OCI-LY1 (cell line): ENCODE measurements at regions not wholly inside any gene's neighbourhood (a gene's known extent, or its start where the extent isn't known, plus 50 kb on each side); places are given as distances from the start of the nearest gene placed in this dataset.

Experiments
- H2AFZ ChIP-seq: fragments of 200-600 bp; sonication (generic), shearing (Covaris generic); 2 replicates; pipeline ENCODE4 v1.6.0; 2014; ENCODE audit warnings: antibody characterized with exemption, mild to moderate bottlenecking, low read length
- H3F3A ChIP-seq: fragments of 200-600 bp; sonication (generic), shearing (Covaris generic); 2 replicates; pipeline ENCODE4 v1.6.0; 2014; ENCODE audit warnings: mild to moderate bottlenecking, antibody characterized with exemption, low read length, moderate library complexity; ENCODE audit not compliant: insufficient read depth
- H3K27ac ChIP-seq: fragments of 200-600 bp; sonication (generic); 2 replicates; pipeline ENCODE4 v1.5.1; 2014; ENCODE audit warnings: low read length, mixed run types, mild to moderate bottlenecking, low read depth; ENCODE audit not compliant: poor library complexity, severe bottlenecking
- H3K27me3 ChIP-seq: fragments of 200-600 bp; sonication (generic); 2 replicates; pipeline ENCODE4 v1.6.0; 2014; ENCODE audit warnings: antibody characterized with exemption, mild to moderate bottlenecking, low read length, moderate library complexity; ENCODE audit not compliant: insufficient read depth
- H3K36me3 ChIP-seq: fragments of 200-600 bp; sonication (generic); 2 replicates; pipeline ENCODE4 v1.6.1; 2014; ENCODE audit warnings: mild to moderate bottlenecking, antibody characterized with exemption, low read length, moderate library complexity, mixed read lengths; ENCODE audit not compliant: insufficient read depth
- H3K4me1 ChIP-seq: fragments of 200-600 bp; sonication (generic); 2 replicates; pipeline ENCODE4 v1.5.1; 2014; ENCODE audit warnings: mild to moderate bottlenecking, low read length, moderate library complexity; ENCODE audit not compliant: insufficient read depth, severe bottlenecking
- H3K4me2 ChIP-seq: fragments of 200-600 bp; sonication (generic), shearing (Covaris generic); 2 replicates; pipeline ENCODE4 v1.6.1; 2014; ENCODE audit warnings: low read length
- H3K4me3 ChIP-seq: fragments of 200-600 bp; sonication (generic); 2 replicates; pipeline ENCODE4 v1.5.1; 2014; ENCODE audit warnings: low read length, low read depth, mild to moderate bottlenecking, mixed read lengths; ENCODE audit not compliant: poor library complexity, severe bottlenecking
- H3K79me2 ChIP-seq: fragments of 200-600 bp; shearing (Covaris generic); 2 replicates; pipeline ENCODE4 v1.6.1; 2016; ENCODE audit warnings: mixed run types, low read length, mixed read lengths; ENCODE audit not compliant: insufficient read depth
- H3K9ac ChIP-seq: fragments of 200-600 bp; sonication (generic), shearing (Covaris generic); 2 replicates; pipeline ENCODE4 v1.6.1; 2014; ENCODE audit warnings: mild to moderate bottlenecking, low read length, mixed read lengths
- H3K9me2 ChIP-seq: fragments of 200-600 bp; sonication (generic), shearing (Covaris generic); 2 replicates; pipeline ENCODE4 v1.6.1; 2014; ENCODE audit warnings: low read depth, mild to moderate bottlenecking, low read length, mixed read lengths
- H3K9me3 ChIP-seq: fragments of 200-600 bp; shearing (Covaris generic); 2 replicates; pipeline ENCODE4 v1.6.1; 2014; ENCODE audit warnings: low read length, mixed read lengths
- H4K20me1 ChIP-seq: fragments of 200-600 bp; sonication (generic), shearing (Covaris generic); 2 replicates; pipeline ENCODE4 v1.6.0; 2016; ENCODE audit warnings: mild to moderate bottlenecking, low read length; ENCODE audit not compliant: insufficient read depth
- CTCF ChIP-seq: fragments of 200-600 bp; sonication (generic), shearing (Covaris generic); IDR thresholded peaks from 2 replicates; pipeline ENCODE4 v1.5.1; 2017; ENCODE audit warnings: mild to moderate bottlenecking, antibody characterized with exemption, low read length, moderate library complexity, mixed read lengths
- EZH2 ChIP-seq: fragments of 200-600 bp; sonication (generic), shearing (Covaris generic); IDR thresholded peaks from 2 replicates; pipeline ENCODE4 v1.8.0; 2017; ENCODE audit warnings: borderline replicate concordance, mixed run types, mild to moderate bottlenecking, antibody characterized with exemption, low read length, moderate library complexity, mixed read lengths

GRCh38 chr6:16818992-16819626 lies 57.8 kb upstream of the ATXN1 start:
- no peaks in the 10 kb centered on the region for H3F3A ChIP-seq
- H3K9me3 ChIP-seq = no peaks in the 10 kb centered on the region
- H2AFZ ChIP-seq = no peak overlapping the region
- no peaks in the 10 kb centered on the region for H3K4me1 ChIP-seq
- TF ChIP-seq CTCF = no peak
- TF ChIP-seq EZH2 = no peak
- no peaks in the 10 kb centered on the region for H3K36me3 ChIP-seq
- no peaks in the 10 kb centered on the region for H4K20me1 ChIP-seq
- H3K9me2 ChIP-seq = no peaks in the 10 kb centered on the region
- H3K27ac ChIP-seq = no peak overlapping the region
- no peak overlapping the region for H3K9ac ChIP-seq
- no peaks in the 10 kb centered on the region for H3K27me3 ChIP-seq
- no peak overlapping the region for H3K4me3 ChIP-seq
- H3K4me2 ChIP-seq = no peak overlapping the region
- no peaks in the 10 kb centered on the region for H3K79me2 ChIP-seq

GRCh38 chr6:16817594-16817993 lies 56.3 kb upstream of the ATXN1 start:
- H3K9me3 ChIP-seq = no peaks in the 10 kb centered on the region
- H3K9me2 ChIP-seq = no peaks in the 10 kb centered on the region
- no peak overlapping the region for H3K9ac ChIP-seq
- no peak overlapping the region for H3K4me3 ChIP-seq
- no peak overlapping the region for H3K27ac ChIP-seq
- no peak overlapping the region for H2AFZ ChIP-seq
- no peak overlapping the region for H3K4me2 ChIP-seq
- H3K79me2 ChIP-seq = no peaks in the 10 kb centered on the region
- H3F3A ChIP-seq = no peaks in the 10 kb centered on the region
- H3K36me3 ChIP-seq = no peaks in the 10 kb centered on the region
- no peaks in the 10 kb centered on the region for H3K4me1 ChIP-seq
- H4K20me1 ChIP-seq = no peaks in the 10 kb centered on the region
- H3K27me3 ChIP-seq = no peaks in the 10 kb centered on the region
- no peak for TF ChIP-seq CTCF
- no peak for TF ChIP-seq EZH2

- Histone ChIP-seq H3K36me3 (no peaks in the 10 kb centered on the region), H3K4me2 (no peak overlapping the region), H3K79me2 (no peaks in the 10 kb centered on the region), H3K9ac (no peak overlapping the region), H3K27ac (no peak overlapping the region), H3F3A (no peaks in the 10 kb centered on the region), H3K27me3 (no peaks in the 10 kb centered on the region), H3K9me3 (no peaks in the 10 kb centered on the region), H3K9me2 (no peaks in the 10 kb centered on the region), H2AFZ (no peak overlapping the region), H3K4me1 (no peaks in the 10 kb centered on the region), H3K4me3 (no peak overlapping the region), H4K20me1 (no peaks in the 10 kb centered on the region)
- TF ChIP-seq EZH2 = no peak
- no peak for TF ChIP-seq CTCF
Observed at GRCh38 chr6:16816891-16817290, 55.6 kb upstream of the ATXN1 start.
